PC-3 (cell line): ENCODE measurements at regions not wholly inside any gene's neighbourhood (a gene's known extent, or its start where the extent isn't known, plus 50 kb on each side); places are given as distances from the start of the nearest gene placed in this dataset.
"Not testable (repeated sequence)": the region's sequence is repeated elsewhere in the genome, so short reads cannot be mapped to it uniquely, and the experiment has no call there.

Experiments
- ATAC-seq: fragments of 200-7000 bp; cut with Tn5 transposase; 2 replicates; pipeline ENCODE4 v1.9.1; 2020; ENCODE audit warnings: mild to moderate bottlenecking, moderate library complexity
- BruUV-seq: library from RNA; stranded (reverse); fragments of 400-500 nt; replicated peaks from 2 replicates; lab custom pipeline; 2021; lab: Mats Ljungman, UMichigan
- CTCF ChIA-PET: fragments of 300-600 bp; sonication (Branson Sonifier 250); formaldehyde crosslinking; loops from one replicate; lab custom pipeline; 2022; ENCODE audit warnings: antibody characterized with exemption; lab: Charles Lee
- POLR2A ChIA-PET: fragments of 300-600 bp; sonication (Branson Sonifier 250); formaldehyde crosslinking; loops from one replicate; lab custom pipeline; 2022; ENCODE audit warnings: antibody characterized with exemption; ENCODE audit not compliant: unreplicated experiment; lab: Charles Lee
- DNase-seq: peaks from one replicate; pipeline ENCODE4 v3.0.0-alpha.2; 2015
- H2AFZ ChIP-seq: fragments of 300-600 bp; sonication (generic); 2 replicates; pipeline ENCODE4 v1.6.0; 2016; ENCODE audit warnings: antibody characterized with exemption, low read length
- H3F3A ChIP-seq: fragments of 300-600 bp; sonication (generic); one replicate; pipeline ENCODE4 v1.6.0; 2017; ENCODE audit warnings: antibody characterized with exemption, low read length, control low read depth, mild to moderate bottlenecking; ENCODE audit not compliant: unreplicated experiment
- H3K27ac ChIP-seq: fragments of 300-600 bp; sonication (generic); 2 replicates; pipeline ENCODE4 v1.5.1; 2016; ENCODE audit warnings: mild to moderate bottlenecking, low read length
- H3K27me3 ChIP-seq: fragments of 300-600 bp; sonication (generic); 2 replicates; pipeline ENCODE4 v1.6.1; 2016; ENCODE audit warnings: low read length, mixed read lengths
- H3K36me3 ChIP-seq: fragments of 300-600 bp; sonication (generic); 2 replicates; pipeline ENCODE4 v1.6.1; 2016; ENCODE audit warnings: low read depth, mixed run types, low read length, mixed read lengths
- H3K4me1 ChIP-seq: fragments of 300-600 bp; sonication (generic); 2 replicates; pipeline ENCODE4 v1.5.1; 2016; ENCODE audit warnings: low read length; ENCODE audit not compliant: insufficient read depth
- H3K4me2 ChIP-seq: fragments of 300-600 bp; sonication (generic); 2 replicates; pipeline ENCODE4 v1.6.0; 2016; ENCODE audit warnings: low read length
- H3K4me3 ChIP-seq: fragments of 300-600 bp; sonication (generic); 2 replicates; pipeline ENCODE4 v1.5.1; 2016; ENCODE audit warnings: mild to moderate bottlenecking, low read length, mixed read lengths
- H3K79me2 ChIP-seq: fragments of 300-600 bp; sonication (generic); 2 replicates; pipeline ENCODE4 v1.6.1; 2017; ENCODE audit warnings: low read length, mixed read lengths
- H3K9ac ChIP-seq: fragments of 300-600 bp; sonication (generic); 2 replicates; pipeline ENCODE4 v1.6.0; 2016; ENCODE audit warnings: mild to moderate bottlenecking, low read length
- H3K9me2 ChIP-seq: fragments of 300-600 bp; sonication (generic); replicated peaks from 2 replicates; pipeline ENCODE4 v1.6.1; 2016; ENCODE audit warnings: mixed run types, low read length, mixed read lengths
- H3K9me3 ChIP-seq: fragments of 300-600 bp; sonication (generic); 2 replicates; pipeline ENCODE4 v1.6.1; 2016; ENCODE audit warnings: low read length, mixed read lengths
- H4K20me1 ChIP-seq: fragments of 300-600 bp; sonication (generic); 2 replicates; pipeline ENCODE4 v1.6.1; 2016; ENCODE audit warnings: low read length, mixed read lengths
- EZH2 ChIP-seq: fragments of 300-600 bp; sonication (generic); IDR thresholded peaks from one replicate; pipeline ENCODE4 v1.6.1; 2017; ENCODE audit warnings: antibody characterized with exemption, mild to moderate bottlenecking, low read length; ENCODE audit not compliant: unreplicated experiment
- EZH2phosphoT487 ChIP-seq: fragments of 300-600 bp; sonication (generic); IDR thresholded peaks from 2 replicates; pipeline ENCODE4 v1.6.1; 2018; ENCODE audit warnings: mild to moderate bottlenecking, antibody characterized with exemption, low read length, borderline replicate concordance
- intact Hi-C: fragments of 100-400 bp; cut with micrococcal nuclease; formaldehyde crosslinking; loops from 2 replicates; pipeline ENCODE4 v1.9.0; 2023
- TF ChIP-seq, protein P1 (sequence below): fragments of 300-600 bp; sonication (generic); conservative IDR thresholded peaks from 2 replicates; pipeline ENCODE4 v1.5.1; 2017; ENCODE audit warnings: antibody characterized with exemption, low read depth, mild to moderate bottlenecking, low read length

DNA sequence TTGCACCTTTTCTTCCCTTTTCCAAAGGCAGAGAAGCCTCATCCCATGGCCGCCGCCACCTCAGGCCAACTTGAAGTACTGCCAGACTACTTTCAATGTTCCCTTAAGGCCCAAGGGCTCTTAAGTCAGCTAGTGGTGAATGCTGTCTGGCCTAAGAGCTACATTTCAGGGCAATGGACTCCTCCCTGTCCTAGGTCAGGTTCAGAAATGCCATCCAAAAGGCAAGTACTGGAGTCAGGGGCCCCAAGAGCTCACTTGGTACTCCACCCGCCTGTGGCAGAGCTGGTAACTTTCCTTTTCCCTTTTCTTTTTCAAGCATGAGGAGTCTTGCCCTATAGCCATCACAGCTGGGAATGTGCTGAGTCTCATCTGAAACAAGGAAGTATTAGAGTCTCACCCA lies 327.1 kb downstream of the NAP1L3 start:
- H4K20me1 ChIP-seq: no peaks in the 10 kb centered on the region
- H2AFZ ChIP-seq: no peak overlapping the region
- H3K4me2 ChIP-seq: no peak overlapping the region
- ChIA-PET POLR2A (no interaction called here), CTCF (no interaction called here)
- TF ChIP-seq, protein P1, sequence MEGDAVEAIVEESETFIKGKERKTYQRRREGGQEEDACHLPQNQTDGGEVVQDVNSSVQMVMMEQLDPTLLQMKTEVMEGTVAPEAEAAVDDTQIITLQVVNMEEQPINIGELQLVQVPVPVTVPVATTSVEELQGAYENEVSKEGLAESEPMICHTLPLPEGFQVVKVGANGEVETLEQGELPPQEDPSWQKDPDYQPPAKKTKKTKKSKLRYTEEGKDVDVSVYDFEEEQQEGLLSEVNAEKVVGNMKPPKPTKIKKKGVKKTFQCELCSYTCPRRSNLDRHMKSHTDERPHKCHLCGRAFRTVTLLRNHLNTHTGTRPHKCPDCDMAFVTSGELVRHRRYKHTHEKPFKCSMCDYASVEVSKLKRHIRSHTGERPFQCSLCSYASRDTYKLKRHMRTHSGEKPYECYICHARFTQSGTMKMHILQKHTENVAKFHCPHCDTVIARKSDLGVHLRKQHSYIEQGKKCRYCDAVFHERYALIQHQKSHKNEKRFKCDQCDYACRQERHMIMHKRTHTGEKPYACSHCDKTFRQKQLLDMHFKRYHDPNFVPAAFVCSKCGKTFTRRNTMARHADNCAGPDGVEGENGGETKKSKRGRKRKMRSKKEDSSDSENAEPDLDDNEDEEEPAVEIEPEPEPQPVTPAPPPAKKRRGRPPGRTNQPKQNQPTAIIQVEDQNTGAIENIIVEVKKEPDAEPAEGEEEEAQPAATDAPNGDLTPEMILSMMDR: no peak
- no peak for TF ChIP-seq EZH2
- TF ChIP-seq EZH2phosphoT487: no peak
- H3K27ac ChIP-seq: no peak overlapping the region
- no peak for ATAC-seq
- BruUV-seq: no TSS peak
- H3K9me3 ChIP-seq: no peaks in the 10 kb centered on the region
- H3K27me3 ChIP-seq: no peaks in the 10 kb centered on the region
- H3K9ac ChIP-seq: no peak overlapping the region
- H3K79me2 ChIP-seq: no peaks in the 10 kb centered on the region
- no peaks in the 10 kb centered on the region for H3K36me3 ChIP-seq
- no peaks in the 10 kb centered on the region for H3K9me2 ChIP-seq
- DNase-seq: no peak
- intact Hi-C loops: no loop called here
- H3K4me3 ChIP-seq: no peak overlapping the region
- H3K4me1 ChIP-seq: no peaks in the 10 kb centered on the region
- no peaks in the 10 kb centered on the region for H3F3A ChIP-seq

DNA sequence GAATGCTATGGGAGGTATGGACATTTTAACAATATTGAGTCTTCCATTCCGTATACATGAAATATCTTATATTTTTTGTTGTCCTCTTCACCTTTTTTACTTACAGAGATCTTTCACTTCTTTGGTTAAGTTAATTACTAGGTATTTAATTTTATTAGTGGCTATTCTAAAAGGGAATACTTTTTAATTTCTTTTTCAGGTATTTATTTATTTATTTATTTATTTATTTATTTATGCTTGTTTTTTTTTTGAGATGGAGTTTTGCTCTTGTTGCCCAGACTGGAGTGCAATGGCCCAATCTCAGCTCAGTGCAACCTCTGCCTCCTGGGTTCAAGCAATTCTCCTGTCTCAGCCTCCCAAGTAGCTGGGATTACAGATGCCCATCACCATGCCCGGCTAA lies 329.1 kb downstream of the NAP1L3 start:
- intact Hi-C loops, ATAC-seq, H3K27ac ChIP-seq, H3K27me3 ChIP-seq, H3K4me3 ChIP-seq, BruUV-seq, H2AFZ ChIP-seq, CTCF ChIA-PET, H3K9me2 ChIP-seq, POLR2A ChIA-PET, H3F3A ChIP-seq, H3K79me2 ChIP-seq, H3K36me3 ChIP-seq, H3K4me1 ChIP-seq, H4K20me1 ChIP-seq, H3K9ac ChIP-seq, DNase-seq, H3K9me3 ChIP-seq, H3K4me2 ChIP-seq: not testable (repeated sequence)

DNA sequence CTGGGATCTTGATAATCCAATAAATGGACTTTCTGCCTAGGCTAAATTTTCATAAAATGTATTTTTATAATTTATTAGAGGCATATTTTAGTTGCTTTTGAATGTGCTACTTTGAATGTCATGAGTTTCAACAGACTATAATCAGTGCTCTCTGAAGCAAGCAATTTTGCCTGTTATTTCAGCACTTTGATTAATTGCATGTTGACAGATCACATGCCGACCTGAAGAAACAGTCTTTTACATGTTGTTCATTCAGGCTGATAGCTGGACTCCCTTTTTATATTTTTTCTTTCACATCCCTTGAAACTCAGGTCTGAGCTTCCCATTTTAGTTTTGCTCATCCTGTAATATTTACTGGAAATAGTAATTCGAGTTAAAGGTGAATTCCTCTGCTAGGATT lies 341.0 kb downstream of the NAP1L3 start:
- Histone ChIP-seq H4K20me1 (no peaks in the 10 kb centered on the region), H3K4me3 (no peak overlapping the region), H3F3A (no peaks in the 10 kb centered on the region), H3K27me3 (no peaks in the 10 kb centered on the region), H3K9me3 (no peaks in the 10 kb centered on the region), H3K9ac (no peak overlapping the region), H3K79me2 (no peaks in the 10 kb centered on the region), H3K4me1 (no peaks in the 10 kb centered on the region), H3K27ac (no peak overlapping the region), H3K4me2 (no peak overlapping the region), H3K36me3 (no peaks in the 10 kb centered on the region), H3K9me2 (no peaks in the 10 kb centered on the region), H2AFZ (no peak overlapping the region)
- no TSS peak for BruUV-seq
- POLR2A ChIA-PET: no interaction called here
- intact Hi-C loops: no loop called here
- no peak for ATAC-seq
- TF ChIP-seq EZH2 (no peak), EZH2phosphoT487 (no peak)
- CTCF ChIA-PET: no interaction called here
- DNase-seq: no peak

DNA sequence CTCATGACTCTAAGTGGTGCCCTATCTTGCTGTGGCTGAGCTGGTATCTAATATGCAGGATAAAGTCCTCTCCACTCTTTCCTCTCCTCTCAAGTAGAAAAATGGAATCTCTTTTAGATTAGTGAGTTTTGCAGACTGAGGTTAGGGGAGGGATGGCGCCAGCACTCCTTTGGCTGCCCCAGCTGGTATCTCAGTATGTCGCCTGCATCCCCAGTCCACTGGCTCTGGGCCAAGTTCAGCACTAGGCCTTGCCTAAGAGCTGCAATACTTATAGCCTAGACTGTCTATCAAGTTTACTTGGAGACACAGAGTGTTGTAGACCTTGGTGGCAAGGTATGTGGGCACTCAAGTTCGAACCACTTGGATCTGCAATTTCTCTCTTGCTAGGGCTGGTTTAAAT lies 351.3 kb downstream of the NAP1L3 start:
- ChIA-PET POLR2A (no interaction called here), CTCF (no interaction called here)
- Histone ChIP-seq H3F3A (no peaks in the 10 kb centered on the region), H3K79me2 (no peaks in the 10 kb centered on the region), H3K4me1 (no peaks in the 10 kb centered on the region), H4K20me1 (no peaks in the 10 kb centered on the region), H3K4me2 (no peak overlapping the region), H3K27me3 (no peaks in the 10 kb centered on the region), H3K36me3 (no peaks in the 10 kb centered on the region), H2AFZ (no peak overlapping the region), H3K27ac (no peak overlapping the region), H3K4me3 (no peak overlapping the region), H3K9me2 (no peaks in the 10 kb centered on the region), H3K9ac (no peak overlapping the region), H3K9me3 (no peaks in the 10 kb centered on the region)
- ATAC-seq: no peak
- TF ChIP-seq EZH2phosphoT487 (no peak), EZH2 (no peak)
- TF ChIP-seq, protein P1: no peak
- no TSS peak for BruUV-seq
- intact Hi-C loops: no loop called here
- no peak for DNase-seq
